HG03108 (cell line): ENCODE measurements at regions not wholly inside any gene's neighbourhood (a gene's known extent, or its start where the extent isn't known, plus 50 kb on each side); places are given as distances from the start of the nearest gene placed in this dataset.

Experiments used
- ATAC-seq: cut with Tn5 transposase; IDR thresholded peaks from one replicate; pipeline ENCODE4 v1.9.1; 2021; ENCODE audit warnings: moderate library complexity; ENCODE audit not compliant: unreplicated experiment

DNA sequence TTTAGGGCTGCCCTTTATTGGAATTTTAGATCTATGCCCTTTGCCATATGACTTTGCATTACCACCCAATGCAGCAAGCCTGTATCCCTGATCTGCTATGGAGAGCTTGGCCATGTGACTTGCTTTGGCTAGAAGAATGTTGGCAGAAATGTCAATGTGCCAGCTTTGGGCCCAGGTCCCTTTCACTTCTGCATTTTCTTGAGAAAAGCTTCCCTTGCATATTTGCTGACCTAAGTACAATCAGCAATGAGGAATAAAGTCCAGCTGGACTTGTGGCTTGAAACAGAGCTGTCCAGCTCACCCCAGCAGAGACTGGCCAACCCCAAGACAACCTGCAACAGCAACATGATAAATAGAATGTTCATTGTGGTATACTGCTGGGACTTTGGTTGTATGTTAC is 135.9 kb downstream of the PAH start:
- no peak for ATAC-seq

GRCh38 chr12:102776041-102776440 is 141.0 kb downstream of the PAH start:
- no peak for ATAC-seq

- ATAC-seq = no peak
Observed at GRCh38 chr12:102769323-102769916, 147.6 kb downstream of the PAH start.

GRCh38 chr12:102766961-102767360 is 150.1 kb downstream of the PAH start:
- ATAC-seq = no peak

DNA sequence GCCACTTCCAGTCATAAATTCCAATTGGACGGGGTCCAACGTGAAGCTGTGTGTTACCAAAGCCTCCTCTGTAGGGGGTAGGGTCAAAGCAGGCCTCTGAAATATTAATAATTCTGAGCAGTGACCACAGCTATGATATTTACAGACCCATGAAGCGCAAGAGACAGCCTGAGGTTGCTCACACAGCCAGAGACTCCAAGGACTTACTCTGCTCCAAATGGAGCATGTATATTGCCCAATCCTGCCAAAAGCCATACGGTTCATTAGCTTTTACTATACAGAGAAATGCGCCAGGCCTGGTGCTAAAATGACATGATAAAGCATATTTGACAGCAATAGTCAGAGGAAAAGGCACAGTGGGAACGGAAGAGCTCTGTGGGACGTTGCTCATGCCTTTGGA is 151.3 kb downstream of the PAH start:
- no peak for ATAC-seq

DNA sequence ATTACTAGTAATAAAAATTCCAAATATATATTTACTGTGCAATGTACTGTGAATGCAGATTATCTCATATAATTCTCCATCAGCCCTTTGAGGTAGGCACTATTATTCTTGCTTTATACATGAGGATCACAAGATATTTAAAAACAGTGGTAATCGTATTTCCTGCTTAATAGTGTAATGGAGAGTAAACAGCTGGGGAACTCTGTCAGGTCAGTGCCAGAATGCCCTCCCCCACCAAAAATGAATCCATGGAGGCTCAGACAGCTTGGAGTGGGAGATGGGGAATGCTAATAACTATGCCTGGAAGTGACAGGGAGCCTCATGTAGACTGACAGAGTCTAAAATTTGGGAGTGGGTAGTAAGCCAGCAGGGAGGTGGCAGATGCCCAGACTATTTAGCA is 153.6 kb downstream of the PAH start:
- no peak for ATAC-seq

- no peak for ATAC-seq
Observed at GRCh38 chr12:102763061-102763460, 154.0 kb downstream of the PAH start.

- ATAC-seq = no peak
Observed at GRCh38 chr12:102760322-102760721, 156.7 kb downstream of the PAH start.

GRCh38 chr12:102759466-102759865 is 157.6 kb downstream of the PAH start:
- no peak for ATAC-seq

- no peak for ATAC-seq
Observed at GRCh38 chr12:102757882-102758226, 159.2 kb downstream of the PAH start.

- no peak for ATAC-seq
Observed at GRCh38 chr12:102757154-102757881, 159.7 kb downstream of the PAH start.

DNA sequence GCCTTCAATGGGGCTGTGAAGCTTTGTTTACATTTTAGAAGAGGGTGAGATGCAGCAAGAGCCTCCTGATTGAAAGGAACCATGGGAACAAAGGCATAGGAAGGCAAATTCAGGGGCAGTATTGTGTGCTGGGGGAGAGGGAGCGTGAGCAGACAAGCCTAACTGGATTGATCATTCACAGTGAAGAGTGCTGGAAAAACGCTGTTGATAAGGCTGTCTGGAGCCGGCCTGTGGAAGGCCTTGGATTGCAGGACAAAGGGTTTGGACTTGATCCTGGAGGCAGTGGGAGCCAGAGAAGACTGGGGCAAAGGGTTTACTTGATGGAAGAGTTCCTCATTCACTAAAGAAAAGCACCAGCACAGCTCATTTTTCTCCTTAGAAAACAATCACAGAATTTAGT is 160.5 kb downstream of the PAH start:
- ATAC-seq = no peak

GRCh38 chr12:102755266-102755665 is 161.8 kb downstream of the PAH start:
- ATAC-seq = no peak

DNA sequence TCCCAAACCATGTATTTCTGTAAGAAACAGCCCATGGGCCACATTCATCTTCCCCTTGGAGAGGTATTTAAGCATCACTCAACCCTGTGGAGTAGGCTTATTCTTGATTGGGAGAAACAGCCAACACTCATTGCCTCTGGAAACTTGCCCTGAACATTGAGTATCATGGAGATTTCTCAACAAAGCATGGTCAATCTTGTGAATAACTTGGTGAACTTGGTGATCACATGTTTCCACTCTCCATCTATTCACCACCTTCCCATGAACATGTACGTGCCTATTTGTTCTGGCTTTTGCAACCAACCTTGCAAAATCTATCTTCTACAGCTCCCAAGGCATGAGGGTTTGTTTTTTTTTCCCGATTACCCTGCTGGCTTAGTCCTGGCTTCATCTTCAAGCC is 163.2 kb downstream of the PAH start:
- no peak for ATAC-seq

DNA sequence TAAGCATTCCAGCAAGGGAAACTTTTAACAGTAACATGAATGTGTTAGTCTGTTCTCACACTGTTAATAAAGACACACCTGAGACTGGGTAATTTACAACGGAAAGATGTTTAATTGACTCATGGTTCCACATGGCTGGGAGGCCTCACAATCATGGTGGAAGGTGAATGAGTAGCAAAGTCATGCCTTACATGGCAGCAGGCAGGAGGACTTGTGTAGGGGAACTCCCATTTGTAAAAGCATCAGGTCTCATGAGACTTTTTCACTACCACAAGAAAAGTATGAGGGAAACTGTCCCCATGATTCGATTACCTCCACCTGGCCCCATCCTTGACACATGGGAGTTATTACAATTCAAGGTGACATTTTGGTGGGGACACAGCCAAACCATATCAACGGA is 168.3 kb downstream of the PAH start:
- ATAC-seq = no peak

DNA sequence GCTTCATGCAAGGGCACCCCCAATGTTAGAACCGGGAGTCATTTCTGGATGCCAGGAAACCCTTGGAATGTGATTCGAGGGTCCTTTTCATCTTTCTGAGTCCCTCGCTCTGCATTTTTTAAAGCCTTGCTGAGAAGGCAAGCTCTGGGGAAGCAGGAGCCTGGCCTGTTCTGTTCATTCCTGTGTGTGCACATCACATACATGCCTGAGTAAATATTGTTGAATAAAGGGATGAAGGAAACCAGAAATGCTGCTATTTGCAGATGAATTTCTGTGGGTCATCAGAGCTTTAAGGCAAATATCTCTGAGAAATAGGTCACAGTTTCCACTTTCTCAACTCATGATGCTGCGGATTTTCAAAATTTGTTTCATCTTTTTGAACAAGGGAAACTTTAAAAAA is 170.1 kb downstream of the PAH start:
- no peak for ATAC-seq

GRCh38 chr12:102745971-102746600 is 171.0 kb downstream of the PAH start:
- no peak for ATAC-seq

DNA sequence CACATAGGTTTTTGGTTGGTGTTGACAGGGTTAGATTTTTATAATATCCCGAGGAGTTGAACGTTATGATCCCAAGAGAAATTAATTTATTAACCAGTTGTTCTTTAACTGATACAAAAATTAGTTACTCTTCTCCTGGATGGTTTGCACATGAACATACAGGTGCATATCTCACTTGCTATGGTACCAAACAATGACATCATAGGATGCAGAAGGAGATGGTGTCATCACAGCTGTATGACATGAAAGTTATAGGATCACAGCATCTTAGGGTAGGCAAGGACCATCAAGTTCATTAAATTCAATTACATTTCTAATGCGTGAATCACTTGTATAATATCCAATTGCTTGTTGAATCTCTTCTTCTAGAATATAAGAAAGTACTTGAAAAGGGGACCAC is 175.8 kb downstream of the PAH start:
- ATAC-seq = no peak

- ATAC-seq = no peak
Observed at GRCh38 chr12:102740141-102740955, 176.7 kb downstream of the PAH start.

DNA sequence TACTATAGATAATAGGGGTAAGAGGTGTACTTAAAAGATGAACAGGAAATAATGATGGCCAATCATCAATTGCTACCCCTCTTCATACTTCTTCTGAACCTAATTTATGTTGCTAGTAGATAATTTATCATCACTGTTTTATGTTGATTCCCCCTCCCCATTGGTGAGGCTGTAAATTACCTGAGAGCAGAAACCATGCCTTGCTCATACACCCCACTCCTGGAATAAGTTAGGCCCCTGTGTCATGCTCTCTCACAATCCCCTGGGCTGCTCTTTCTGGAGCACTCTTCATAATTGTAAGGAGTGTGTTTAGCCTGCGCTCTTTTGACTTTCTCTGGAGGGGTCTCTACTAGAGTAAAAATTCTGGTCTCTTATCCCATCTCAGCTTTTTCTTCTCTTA is 180.7 kb downstream of the PAH start:
- no peak for ATAC-seq

DNA sequence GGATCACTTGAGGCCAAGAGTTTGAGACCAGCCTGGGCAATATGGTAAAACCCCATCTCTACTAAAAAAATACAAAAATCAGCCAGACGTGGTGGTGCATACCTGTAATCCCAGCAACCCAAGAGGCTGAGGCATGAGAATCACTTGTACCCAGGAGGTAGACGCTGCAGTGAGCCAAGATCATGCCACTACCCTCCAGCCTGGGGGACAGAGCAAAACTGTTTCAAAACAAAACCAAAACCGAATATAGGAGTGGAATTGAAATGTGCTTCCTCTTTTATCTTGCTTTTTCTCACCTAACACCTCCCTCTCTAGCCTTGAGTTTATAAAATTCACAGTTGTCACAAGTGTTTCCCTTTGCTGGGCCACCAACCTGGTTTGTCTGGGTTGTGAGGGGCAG is 181.9 kb downstream of the PAH start:
- ATAC-seq = peak; percentile 93

DNA sequence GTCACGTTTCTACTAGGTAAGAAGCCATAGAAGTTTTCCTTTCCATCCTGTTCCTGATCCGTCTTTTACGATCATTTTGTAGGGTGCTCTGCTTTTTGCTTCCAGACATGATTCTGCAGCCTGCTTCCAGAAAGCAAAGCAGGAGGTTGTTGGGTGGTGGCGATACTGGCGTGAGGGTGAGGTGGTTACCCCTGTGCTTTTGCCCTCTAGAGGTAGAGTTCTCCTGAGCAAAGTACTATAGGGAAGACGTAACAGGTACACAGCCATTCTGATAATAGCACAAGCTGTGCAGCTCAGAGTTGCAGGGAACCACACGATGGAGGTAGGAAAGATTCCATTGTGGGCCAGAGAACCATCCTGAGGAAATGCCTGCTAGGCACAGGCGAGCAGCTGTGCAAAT is 186.0 kb downstream of the PAH start:
- ATAC-seq = no peak
